Heart right ventricle (tissue), 16 donors: ENCODE measurements at regions not wholly inside any gene's neighbourhood (a gene's known extent, or its start where the extent isn't known, plus 50 kb on each side); places are given as distances from the start of the nearest gene placed in this dataset.
A peak's percentile ranks its signal among the peaks of the same experiment; 100 is the strongest.
"Not testable (repeated sequence)": the region's sequence is repeated elsewhere in the genome, so short reads cannot be mapped to it uniquely, and the experiment has no call there.

Source experiments
- ATAC-seq, 8 donors: fragments of 200-7000 bp; cut with Tn5 transposase; one replicate each; pipeline ENCODE4 v1.9.1; 2020; ENCODE audit warnings: mild to moderate bottlenecking in 8 of 8, moderate library complexity in 8 of 8, moderate number of reproducible peaks in 1 of 8
- DNase-seq, 2 donors: peaks; one replicate each; pipeline ENCODE4 v3.0.0-alpha.2; 2020
- H3K27ac ChIP-seq, 10 donors: fragments of 200-600 bp; sonication (generic) in 2 of 10; one replicate each; pipeline versions ENCODE4 v1.5.0 to v1.8.0; 2020 to 2022; ENCODE audit warnings: mild to moderate bottlenecking in 3 of 10
- H3K27me3 ChIP-seq, 7 donors: fragments of 200-600 bp; one replicate each; pipeline ENCODE4 v1.8.0; 2021 to 2022; ENCODE audit warnings: mild to moderate bottlenecking in 2 of 7
- H3K36me3 ChIP-seq, 9 donors: fragments of 200-600 bp; sonication (generic) in 1 of 9; one replicate each; pipeline versions ENCODE4 v1.5.0 to v1.8.0; 2020 to 2022; ENCODE audit warnings: mild to moderate bottlenecking in 2 of 9
- H3K4me1 ChIP-seq, 9 donors: fragments of 200-600 bp; sonication (generic) in 1 of 9; one replicate each; pipeline versions ENCODE4 v1.5.0 to v1.8.0; 2020 to 2022; ENCODE audit warnings: mild to moderate bottlenecking in 4 of 9
- H3K4me3 ChIP-seq, 10 donors: fragments of 200-600 bp; sonication (generic) in 2 of 10; one replicate each; pipeline versions ENCODE4 v1.5.0 to v1.8.0; 2020 to 2022; ENCODE audit warnings: mild to moderate bottlenecking in 7 of 10, moderate library complexity in 2 of 10
- H3K9me3 ChIP-seq, 11 donors: fragments of 200-600 bp in 10 of 11; sonication (generic) in 2 of 11; one replicate each; pipeline versions ENCODE4 v1.5.0 to v1.8.0; 2013 to 2022; ENCODE audit warnings: mild to moderate bottlenecking in 2 of 11, control low read depth in 1 of 11, moderate library complexity in 1 of 11
- WGBS, 2 donors: extraction: QIAGEN DNeasy Blood & Tissue Kit; methylation state at CpG; one replicate each; pipeline ENCODE4 v1.1.7; 2013; ENCODE audit warnings: inconsistent platforms in 1 of 2; 5-methylcytosine and 5-hydroxymethylcytosine counted together
- intact Hi-C, 10 donors: fragments of 100-400 bp; cut with DNase I; formaldehyde crosslinking; loops; one replicate each; pipeline versions ENCODE4 v1.11.1 to v1.14.2; 2022
- TF ChIP-seq, protein P1 (sequence below), 9 donors: fragments of 200-600 bp; sonication (generic) in 2 of 9; IDR thresholded peaks; one replicate each; pipeline versions ENCODE4 v1.5.0 to v1.8.0; 2021 to 2022; ENCODE audit warnings: antibody characterized with exemption in 9 of 9, mild to moderate bottlenecking in 5 of 9, moderate library complexity in 1 of 9
- donor health status: Arrhythmogenic right ventricular cardiomyopathy.
- donor health status: ischemic (EF 13 %, LVEDD 7.1; RV severe dilation, severe dysfunction).
- donor health status: healthy with polysubstance abuse.
- donor health status: DM: no; HTN: yes; CAD: no.
- donor health status: DM: no; HTN: no; CAD: no.
- donor health status: ischemic (EF 25% LVEDD 6.9; RV normal size, moderate dysfunction).
- donor health status: ischemic (EF 25% LVEDD 5.7; RV mildly dilated, moderate dysfunction).
- donor health status: healthy.
- donor health status: DM: yes; HTN: yes; CAD: no.
- donor health status: Ischemic cardiomyopathy.
- donor health status: ischemic (EF 35%, LVEDD 5.7; RV mildly dilated, moderate dysfunction).
- donor health status: nonischemic (EF 11% LVEDD 7.7; RV severe dilation, severe dysfunction).
- donor health status: DM: yes; HTN: yes; CAD: no.
- donor health status: PGD.
- donor health status: ischemic (EF 29% LVEDD 5.4; RV normal size, mild dysfunction).
- donor health status: nonischemic (EF 23%, LVEDD 6.1; RV moderate dilation, normal function).

DNA sequence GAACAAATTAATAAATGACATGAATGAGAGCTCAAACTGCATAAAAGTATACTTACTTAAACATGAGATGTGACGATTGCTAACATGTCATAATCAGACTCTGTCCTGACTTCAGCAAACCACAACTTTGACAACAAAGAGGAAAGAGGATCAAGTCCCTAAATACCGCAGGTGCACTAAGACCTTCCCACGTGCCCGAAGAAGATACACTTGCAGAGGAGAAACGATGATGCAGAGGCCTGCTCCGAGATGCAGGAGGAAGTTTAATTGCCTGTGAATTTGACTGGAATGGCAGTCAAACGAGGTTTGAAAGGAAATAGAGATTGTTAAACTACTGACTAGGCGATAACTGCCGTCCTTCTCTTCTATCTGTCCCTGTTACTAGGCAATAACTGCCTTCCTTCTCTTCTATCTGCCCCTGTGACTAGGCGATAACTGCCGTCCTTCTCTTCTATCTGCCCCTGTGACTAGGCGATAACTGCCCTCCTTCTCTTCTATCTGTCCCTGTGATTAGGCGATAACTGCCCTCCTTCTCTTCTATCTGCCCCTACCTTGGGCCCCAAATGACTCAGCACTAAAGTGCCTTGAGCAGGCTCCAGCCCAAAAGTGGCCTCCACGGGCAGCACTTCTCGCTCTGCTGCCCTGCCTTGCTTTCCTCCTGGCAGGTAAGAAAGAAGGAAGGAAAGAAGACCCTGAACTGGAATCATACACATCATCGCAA lies 2226.0 kb upstream of the DEFB115 start:
- H3K4me1 ChIP-seq, ATAC-seq, H3K27ac ChIP-seq, H3K36me3 ChIP-seq, DNase-seq, intact Hi-C loops, H3K27me3 ChIP-seq, H3K4me3 ChIP-seq: not testable (repeated sequence)
- 71 to 73% methylated on average over 14 to 15 of the region's 16 CpGs for WGBS, 2 donors
- peaks cover 0 to 22% (median 0%) of the 10 kb centered on the region in 11 donors for H3K9me3 ChIP-seq

DNA sequence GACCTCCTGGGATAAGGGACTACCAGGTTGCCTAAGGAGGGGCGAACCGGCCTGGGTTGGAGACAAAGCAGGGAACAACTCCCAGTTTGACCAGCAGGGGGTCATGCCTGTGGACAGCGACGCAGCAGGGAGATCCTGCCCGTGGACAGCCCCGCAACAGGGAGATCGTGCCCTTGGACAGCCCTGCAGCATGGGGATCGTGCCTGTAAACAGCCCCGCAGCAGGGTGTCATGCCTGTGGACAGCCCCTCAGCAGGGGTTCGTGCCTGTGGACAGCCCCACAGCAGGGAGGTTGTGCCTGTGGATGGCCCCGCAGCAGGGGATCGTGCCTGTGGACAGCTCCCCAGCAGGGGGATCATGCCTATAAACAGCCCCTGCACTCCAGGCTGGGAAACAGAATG lies 2213.2 kb upstream of the DEFB115 start:
- ATAC-seq, DNase-seq, H3K36me3 ChIP-seq, H3K9me3 ChIP-seq, H3K4me3 ChIP-seq, H3K27ac ChIP-seq, H3K4me1 ChIP-seq, H3K27me3 ChIP-seq, intact Hi-C loops: not testable (repeated sequence)
- 74% methylated on average over 12 of the region's 12 CpGs for WGBS, 2 donors

GRCh38 chr20:29050008-29050606 lies 2207.4 kb upstream of the DEFB115 start:
- WGBS, 2 donors: 50 to 55% methylated on average over 4 of the region's 4 CpGs
- H3K4me3 ChIP-seq, H3K4me1 ChIP-seq, H3K36me3 ChIP-seq, H3K9me3 ChIP-seq, DNase-seq, H3K27ac ChIP-seq, intact Hi-C loops, ATAC-seq, H3K27me3 ChIP-seq: not testable (repeated sequence)
- TF ChIP-seq, protein P1, sequence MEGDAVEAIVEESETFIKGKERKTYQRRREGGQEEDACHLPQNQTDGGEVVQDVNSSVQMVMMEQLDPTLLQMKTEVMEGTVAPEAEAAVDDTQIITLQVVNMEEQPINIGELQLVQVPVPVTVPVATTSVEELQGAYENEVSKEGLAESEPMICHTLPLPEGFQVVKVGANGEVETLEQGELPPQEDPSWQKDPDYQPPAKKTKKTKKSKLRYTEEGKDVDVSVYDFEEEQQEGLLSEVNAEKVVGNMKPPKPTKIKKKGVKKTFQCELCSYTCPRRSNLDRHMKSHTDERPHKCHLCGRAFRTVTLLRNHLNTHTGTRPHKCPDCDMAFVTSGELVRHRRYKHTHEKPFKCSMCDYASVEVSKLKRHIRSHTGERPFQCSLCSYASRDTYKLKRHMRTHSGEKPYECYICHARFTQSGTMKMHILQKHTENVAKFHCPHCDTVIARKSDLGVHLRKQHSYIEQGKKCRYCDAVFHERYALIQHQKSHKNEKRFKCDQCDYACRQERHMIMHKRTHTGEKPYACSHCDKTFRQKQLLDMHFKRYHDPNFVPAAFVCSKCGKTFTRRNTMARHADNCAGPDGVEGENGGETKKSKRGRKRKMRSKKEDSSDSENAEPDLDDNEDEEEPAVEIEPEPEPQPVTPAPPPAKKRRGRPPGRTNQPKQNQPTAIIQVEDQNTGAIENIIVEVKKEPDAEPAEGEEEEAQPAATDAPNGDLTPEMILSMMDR (IDR thresholded peaks at IDR 0.05): peak in 4 of 9 donors; percentile 5 to 34 (median 32)

DNA sequence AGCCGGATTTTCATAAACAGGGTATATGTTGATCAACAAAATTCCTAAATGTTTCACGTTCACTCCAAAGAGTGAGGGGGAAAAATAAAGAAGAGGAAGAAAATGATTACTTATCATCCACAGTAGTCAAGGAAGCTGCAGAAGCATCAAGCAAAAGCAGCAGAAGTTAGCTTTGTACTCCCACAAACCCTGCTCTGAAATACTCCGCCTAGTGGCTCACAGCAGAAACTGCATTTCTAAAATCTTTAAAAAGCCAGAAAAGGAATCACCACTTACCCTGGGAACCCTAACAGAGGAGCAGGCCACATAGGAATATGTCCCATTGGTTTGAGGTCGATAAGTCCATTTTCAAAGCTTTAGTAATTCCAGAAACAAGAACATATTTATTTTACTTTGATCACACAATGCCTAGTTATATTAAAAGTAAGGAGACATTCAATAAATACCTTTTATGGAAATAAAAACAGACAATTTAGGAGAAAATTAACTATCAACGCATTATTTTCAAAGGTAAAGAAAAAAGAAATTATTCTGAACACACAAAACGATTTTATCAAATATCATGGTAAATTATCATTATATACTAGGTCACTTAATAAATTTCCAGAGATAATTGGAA lies 2199.5 kb upstream of the DEFB115 start:
- DNase-seq, H3K4me1 ChIP-seq, H3K27ac ChIP-seq, H3K4me3 ChIP-seq, intact Hi-C loops, ATAC-seq, H3K27me3 ChIP-seq, H3K36me3 ChIP-seq: not testable (repeated sequence)
- TF ChIP-seq, protein P1 (IDR thresholded peaks at IDR 0.05): peak in 8 of 9 donors; percentile 22 to 53 (median 38)
- H3K9me3 ChIP-seq: peaks cover 0 to 27% (median 0%) of the 10 kb centered on the region in 11 donors
- WGBS, 2 donors: 28 to 31% methylated on average over 6 of the region's 6 CpGs

GRCh38 chr20:29062451-29062850 lies 2195.0 kb upstream of the DEFB115 start:
- WGBS, 2 donors: 71 to 78% methylated on average over 11 of the region's 11 CpGs
- H3K4me3 ChIP-seq, H3K27me3 ChIP-seq, DNase-seq, H3K4me1 ChIP-seq, intact Hi-C loops, ATAC-seq, H3K36me3 ChIP-seq, H3K27ac ChIP-seq: not testable (repeated sequence)
- H3K9me3 ChIP-seq: peaks cover 0 to 62% (median 7%) of the 10 kb centered on the region in 11 donors

DNA sequence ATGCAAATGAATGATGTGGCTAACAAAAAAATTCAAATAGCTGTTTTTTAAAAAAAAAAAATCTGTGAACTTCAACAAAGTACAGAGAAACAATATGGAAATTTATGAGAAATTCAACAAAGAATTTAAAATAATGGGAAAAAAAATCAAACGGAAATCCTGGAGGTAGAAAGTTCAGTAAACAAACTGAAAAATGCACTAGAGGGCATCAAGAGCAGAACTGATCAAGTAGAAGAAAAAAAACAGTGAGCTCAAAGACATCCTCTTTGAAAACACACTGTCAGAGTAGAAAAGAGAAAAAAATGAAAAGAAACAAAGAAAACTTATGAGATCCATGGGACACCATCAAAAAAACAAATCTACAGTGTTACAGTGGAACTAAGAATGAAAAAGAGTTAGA lies 2191.1 kb upstream of the DEFB115 start:
- H3K9me3 ChIP-seq: peaks cover 0 to 63% (median 11%) of the 10 kb centered on the region in 11 donors
- ATAC-seq, H3K27ac ChIP-seq, H3K4me1 ChIP-seq, H3K36me3 ChIP-seq, H3K27me3 ChIP-seq, intact Hi-C loops, DNase-seq, H3K4me3 ChIP-seq: not testable (repeated sequence)
- 40 to 42% methylated on average over 1 of the region's 1 CpG for WGBS, 2 donors

DNA sequence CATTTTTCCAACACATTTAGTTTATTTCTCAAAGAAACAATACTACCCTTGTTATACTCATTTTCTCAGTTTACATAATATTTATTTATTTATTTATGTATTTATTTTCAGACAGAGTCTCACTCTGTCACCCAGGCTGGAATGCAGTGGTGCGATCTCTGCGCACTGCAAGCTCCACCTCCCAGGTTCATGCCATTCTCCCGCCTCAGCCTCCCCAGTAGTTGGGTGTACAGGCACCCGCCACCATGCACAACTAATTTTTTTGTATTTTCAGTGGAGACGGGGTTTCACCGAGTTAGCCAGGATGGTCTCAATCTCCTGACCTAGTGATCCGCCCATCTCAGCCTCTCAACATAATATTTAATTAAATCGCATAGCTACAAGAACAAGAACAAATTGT lies 2183.8 kb upstream of the DEFB115 start:
- DNase-seq, H3K36me3 ChIP-seq, ATAC-seq, H3K4me3 ChIP-seq, H3K27ac ChIP-seq, H3K27me3 ChIP-seq, H3K4me1 ChIP-seq, intact Hi-C loops: not testable (repeated sequence)
- WGBS, 2 donors: 69 to 74% methylated on average over 8 of the region's 8 CpGs
- H3K9me3 ChIP-seq: peaks cover 0 to 34% (median 7%) of the 10 kb centered on the region in 11 donors
